Neural cell (in vitro differentiated cells): ENCODE measurements at regions not wholly inside any gene's neighbourhood (a gene's known extent, or its start where the extent isn't known, plus 50 kb on each side); places are given as distances from the start of the nearest gene placed in this dataset.
"Not testable (repeated sequence)": the region's sequence is repeated elsewhere in the genome, so short reads cannot be mapped to it uniquely, and the experiment has no call there.

Source experiments
- TAF1 ChIP-seq: IDR thresholded peaks from 2 replicates; pipeline ENCODE4 v1.6.1; 2012; ENCODE audit warnings: low read depth
- TF ChIP-seq, protein P1 (sequence below): fragments of 450-650 bp; IDR thresholded peaks from 2 replicates; pipeline ENCODE4 v1.5.1; 2014; ENCODE audit warnings: antibody characterized with exemption, mild to moderate bottlenecking, moderate library complexity; ENCODE audit not compliant: poor library complexity, severe bottlenecking

DNA sequence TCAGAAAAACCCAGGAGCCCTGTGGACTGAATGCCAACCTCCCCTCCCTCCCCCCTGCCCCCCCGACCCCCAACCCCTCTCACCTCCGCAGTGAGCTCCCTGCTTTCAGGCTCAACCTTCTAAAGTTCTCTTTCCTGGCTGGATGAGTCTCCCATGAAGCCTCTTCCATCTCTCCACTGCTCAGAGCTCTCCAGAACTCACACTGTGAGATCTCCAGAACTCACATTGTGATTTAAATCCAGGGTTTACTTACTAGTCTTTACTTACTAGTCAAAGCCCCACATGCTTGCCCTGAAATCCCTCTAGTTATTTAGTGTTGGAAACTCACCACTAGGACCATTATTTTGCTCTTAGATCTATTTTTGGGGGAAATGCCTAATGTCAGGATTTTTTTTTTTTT is 252.8 kb upstream of the ZNF658 start:
- not testable (repeated sequence) for TF ChIP-seq TAF1
- TF ChIP-seq, protein P1, sequence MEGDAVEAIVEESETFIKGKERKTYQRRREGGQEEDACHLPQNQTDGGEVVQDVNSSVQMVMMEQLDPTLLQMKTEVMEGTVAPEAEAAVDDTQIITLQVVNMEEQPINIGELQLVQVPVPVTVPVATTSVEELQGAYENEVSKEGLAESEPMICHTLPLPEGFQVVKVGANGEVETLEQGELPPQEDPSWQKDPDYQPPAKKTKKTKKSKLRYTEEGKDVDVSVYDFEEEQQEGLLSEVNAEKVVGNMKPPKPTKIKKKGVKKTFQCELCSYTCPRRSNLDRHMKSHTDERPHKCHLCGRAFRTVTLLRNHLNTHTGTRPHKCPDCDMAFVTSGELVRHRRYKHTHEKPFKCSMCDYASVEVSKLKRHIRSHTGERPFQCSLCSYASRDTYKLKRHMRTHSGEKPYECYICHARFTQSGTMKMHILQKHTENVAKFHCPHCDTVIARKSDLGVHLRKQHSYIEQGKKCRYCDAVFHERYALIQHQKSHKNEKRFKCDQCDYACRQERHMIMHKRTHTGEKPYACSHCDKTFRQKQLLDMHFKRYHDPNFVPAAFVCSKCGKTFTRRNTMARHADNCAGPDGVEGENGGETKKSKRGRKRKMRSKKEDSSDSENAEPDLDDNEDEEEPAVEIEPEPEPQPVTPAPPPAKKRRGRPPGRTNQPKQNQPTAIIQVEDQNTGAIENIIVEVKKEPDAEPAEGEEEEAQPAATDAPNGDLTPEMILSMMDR = not testable (repeated sequence)
